HG03460 (cell line): ENCODE measurements at regions not wholly inside any gene's neighbourhood (a gene's known extent, or its start where the extent isn't known, plus 50 kb on each side); places are given as distances from the start of the nearest gene placed in this dataset.
"Not testable (repeated sequence)": the region's sequence is repeated elsewhere in the genome, so short reads cannot be mapped to it uniquely, and the experiment has no call there.

Experiments
- ATAC-seq: cut with Tn5 transposase; IDR thresholded peaks from one replicate; pipeline ENCODE4 v1.9.1; 2021; ENCODE audit not compliant: unreplicated experiment

DNA sequence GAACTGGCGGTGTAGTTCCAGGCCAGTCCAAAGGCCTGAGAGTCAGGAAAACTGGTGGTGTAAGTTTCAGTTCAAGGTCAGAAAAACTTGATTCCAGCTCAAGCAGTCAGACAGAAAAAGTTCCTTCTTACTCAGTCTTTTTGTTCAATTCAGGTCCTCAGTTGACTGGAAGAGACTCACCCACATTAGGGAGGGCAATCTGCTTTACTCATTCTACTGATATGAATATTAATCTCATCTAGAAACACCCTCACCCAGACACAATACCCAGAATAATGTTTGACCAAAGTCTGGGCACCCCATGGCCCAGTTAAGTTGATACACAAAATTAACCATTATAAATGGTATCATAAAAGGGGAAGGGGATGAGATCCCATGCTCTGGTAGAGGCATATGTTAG lies 50.1 kb upstream of the LTA4H start:
- no peak for ATAC-seq

- ATAC-seq: not testable (repeated sequence)
These were observed 50.8 kb upstream of the LTA4H start for GRCh38 chr12:96086190-96086589.

GRCh38 chr12:96091833-96092232 lies 56.4 kb upstream of the LTA4H start:
- no peak for ATAC-seq

GRCh38 chr12:96093543-96094196 lies 58.3 kb upstream of the LTA4H start:
- no peak for ATAC-seq

DNA sequence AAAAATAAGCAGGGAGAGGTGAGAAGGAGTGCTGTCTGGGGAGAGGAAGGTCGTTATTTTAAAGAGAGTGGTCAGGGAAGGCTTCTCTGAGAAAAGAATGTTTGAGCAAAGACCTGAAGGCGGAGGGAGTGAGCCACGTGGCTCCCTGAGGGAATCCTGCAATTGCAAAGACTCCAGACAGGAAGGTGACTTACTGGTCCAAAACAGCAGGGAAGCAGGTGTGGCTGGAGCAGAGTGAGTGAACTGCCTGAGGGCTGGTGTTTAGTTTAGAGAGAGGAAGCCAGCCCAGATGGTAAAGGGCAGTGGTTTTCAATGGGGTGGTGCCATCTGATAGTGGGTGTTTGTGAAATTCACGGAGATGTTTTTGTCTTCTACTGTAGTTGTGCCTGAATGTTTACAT lies 58.8 kb upstream of the LTA4H start:
- ATAC-seq: no peak

DNA sequence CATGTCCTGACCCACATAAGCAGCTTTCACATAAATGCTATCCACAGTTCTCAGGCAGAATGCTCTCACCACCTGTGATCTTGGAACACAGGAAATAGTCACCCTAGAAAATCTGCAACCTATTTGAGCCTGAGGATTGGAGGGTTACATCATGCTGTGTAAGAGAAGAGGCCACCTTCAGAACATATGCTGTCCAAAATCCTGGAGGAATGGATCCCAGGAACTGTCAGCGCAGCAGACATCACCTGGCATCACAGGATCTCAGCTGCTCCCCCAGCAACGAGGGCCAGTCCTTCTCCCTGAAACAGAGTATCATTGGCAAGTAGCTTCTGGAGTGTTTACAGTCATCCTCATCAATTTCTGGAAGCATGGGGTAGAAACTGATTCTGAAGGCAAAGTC lies 63.2 kb upstream of the LTA4H start:
- ATAC-seq: no peak

DNA sequence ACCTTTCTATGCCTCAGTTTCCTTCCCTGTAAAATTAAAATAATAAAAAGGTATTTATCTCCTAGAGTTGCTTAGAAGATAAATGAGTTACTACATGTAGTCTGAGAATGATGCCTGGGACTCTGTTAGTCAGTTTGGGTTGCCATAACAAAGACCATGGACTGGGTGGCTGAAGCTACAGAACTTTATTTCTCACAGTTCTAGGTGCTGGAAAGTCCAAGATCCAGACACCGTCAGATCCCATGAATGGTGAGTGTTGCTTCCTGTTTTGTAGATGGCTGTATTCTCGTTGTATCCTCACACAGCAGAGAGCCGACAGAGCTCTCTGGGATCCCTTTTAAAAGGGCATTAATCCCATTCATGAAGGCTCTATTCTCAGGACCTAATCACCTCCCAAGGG lies 64.0 kb upstream of the LTA4H start:
- no peak for ATAC-seq

GRCh38 chr12:96099986-96100385 lies 64.6 kb upstream of the LTA4H start:
- ATAC-seq: no peak

- no peak for ATAC-seq
These were observed 66.4 kb upstream of the LTA4H start for GRCh38 chr12:96101806-96102205.

GRCh38 chr12:96103067-96103644 lies 67.8 kb upstream of the LTA4H start:
- ATAC-seq: no peak

DNA sequence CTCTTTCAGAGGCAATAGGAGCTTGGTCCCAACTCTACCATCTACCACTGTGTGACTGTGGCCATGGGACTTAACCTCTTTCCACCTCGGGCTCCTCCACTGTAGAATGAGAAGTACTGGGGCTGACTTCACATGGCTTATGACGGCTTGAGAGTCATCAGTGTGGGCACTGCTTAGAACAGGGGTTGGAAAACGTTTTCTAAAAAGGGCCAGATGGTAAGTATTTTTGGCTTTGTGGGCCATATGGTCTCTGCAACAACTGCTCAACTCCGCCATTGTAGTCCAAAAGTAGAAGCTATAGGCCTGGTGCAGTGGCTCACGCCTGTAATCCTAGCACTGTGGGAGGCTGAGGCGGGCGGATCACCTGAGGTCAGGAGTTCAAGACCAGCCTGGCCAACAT lies 69.2 kb upstream of the LTA4H start:
- no peak for ATAC-seq

GRCh38 chr12:96106137-96106536 lies 70.8 kb upstream of the LTA4H start:
- no peak for ATAC-seq

GRCh38 chr12:96107236-96107635 lies 71.8 kb upstream of the LTA4H start:
- ATAC-seq: no peak

DNA sequence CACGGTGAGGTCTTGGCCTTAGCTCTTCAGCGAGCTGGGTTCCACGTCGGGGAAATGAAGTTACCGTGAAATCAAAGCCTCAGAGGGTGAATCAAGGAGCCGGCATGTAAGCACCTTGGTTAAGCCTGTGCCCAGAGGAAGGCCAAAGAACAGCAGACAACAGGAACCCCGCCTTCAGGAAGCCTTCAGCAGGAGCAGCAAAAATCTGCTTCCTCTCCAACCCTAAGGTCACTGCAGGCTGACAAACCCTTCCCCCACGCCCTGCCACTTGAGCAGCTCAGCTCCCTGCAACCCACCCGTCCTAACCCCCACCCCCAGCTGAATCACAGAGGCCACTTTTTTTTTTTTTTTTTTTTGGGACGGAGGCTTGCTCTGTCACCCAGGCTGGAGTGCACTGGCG lies 72.9 kb upstream of the LTA4H start:
- no peak for ATAC-seq

DNA sequence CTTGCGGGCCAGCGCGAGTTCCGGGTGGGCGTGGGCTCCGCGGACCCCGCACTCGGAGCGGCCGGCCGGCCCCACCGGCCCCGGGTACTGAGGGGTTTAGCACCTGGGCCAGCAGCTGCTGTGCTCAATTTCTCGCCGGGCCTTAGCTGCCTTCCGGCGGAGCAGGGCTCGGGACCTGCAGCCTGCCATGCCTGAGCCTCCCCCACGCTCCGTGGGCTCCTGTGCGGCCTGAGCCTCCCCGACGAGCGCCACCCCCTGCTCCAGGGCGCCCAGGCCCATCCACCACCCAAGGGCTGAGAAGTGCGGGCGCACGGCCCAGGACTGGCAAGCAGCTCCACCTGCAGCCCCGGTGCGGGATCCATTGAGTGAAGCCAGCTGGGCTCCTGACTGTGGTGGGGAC lies 73.6 kb upstream of the LTA4H start:
- not testable (repeated sequence) for ATAC-seq

GRCh38 chr12:96112733-96113132 lies 77.3 kb upstream of the LTA4H start:
- no peak for ATAC-seq

- ATAC-seq: no peak
These were observed 76.7 kb upstream of the ELK3 start for GRCh38 chr12:96117460-96117859.

GRCh38 chr12:96120359-96121100 lies 73.6 kb upstream of the ELK3 start:
- ATAC-seq: peak; percentile 77

DNA sequence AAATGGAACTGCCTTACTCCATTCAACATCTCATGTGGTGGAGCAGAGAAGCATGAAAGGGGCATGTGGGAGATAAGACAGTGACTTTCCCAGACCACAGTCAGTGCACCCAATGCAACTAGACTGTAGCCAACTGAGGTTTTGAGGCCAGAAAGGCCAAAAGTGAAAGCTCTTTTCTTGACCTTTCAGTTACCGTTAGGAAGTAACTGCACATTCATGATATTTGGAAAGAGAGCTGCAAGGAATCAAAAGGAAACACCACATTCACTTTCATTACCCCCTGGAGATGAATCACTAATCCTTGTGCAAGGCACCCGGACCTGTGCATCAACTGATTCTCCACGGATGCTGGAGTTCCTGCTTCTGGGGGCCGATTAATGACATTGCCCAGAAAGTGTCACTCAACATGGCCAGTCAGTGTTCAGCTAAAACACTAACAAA lies 72.9 kb upstream of the ELK3 start:
- ATAC-seq: peak; percentile 44

DNA sequence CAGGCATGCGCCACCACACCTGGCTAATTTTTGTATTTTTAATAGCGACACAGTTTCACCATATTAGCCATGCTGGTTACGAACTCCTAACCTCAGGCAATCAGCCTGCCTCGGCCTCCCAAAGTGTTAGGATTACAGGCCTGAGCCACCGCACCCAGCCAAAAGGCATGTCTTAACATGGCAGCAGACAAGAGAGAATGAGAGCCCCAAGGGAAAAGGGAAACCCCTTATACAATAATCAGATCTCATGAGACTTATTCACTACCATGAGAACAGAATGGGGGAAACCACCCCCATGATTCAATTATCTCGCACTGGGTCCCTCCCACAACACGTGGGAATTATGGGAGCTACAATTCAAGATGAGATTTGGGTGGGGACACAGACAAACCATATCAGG lies 65.9 kb upstream of the ELK3 start:
- ATAC-seq: not testable (repeated sequence)

GRCh38 chr12:96130396-96131059 lies 63.6 kb upstream of the ELK3 start:
- no peak for ATAC-seq
